Stomach (tissue), 4 donors: ENCODE measurements at regions not wholly inside any gene's neighbourhood (a gene's known extent, or its start where the extent isn't known, plus 50 kb on each side); places are given as distances from the start of the nearest gene placed in this dataset.

Experiments used
- EP300 ChIP-seq: sonication (generic); formaldehyde crosslinking; IDR thresholded peaks from one replicate; pipeline ENCODE4 v1.6.1; 2017; ENCODE audit warnings: antibody characterized with exemption
- TF ChIP-seq, protein P1 (sequence below), 7 experiments: fragments of 450-650 bp in 4 of 7; fragments of 200-600 bp in 3 of 7; sonication (generic) in 3 of 7; IDR thresholded peaks; one replicate each; pipeline ENCODE4 v1.5.1; 2016 to 2019; ENCODE audit warnings: antibody characterized with exemption in 7 of 7, control low read depth in 2 of 7, mild to moderate bottlenecking in 1 of 7

DNA sequence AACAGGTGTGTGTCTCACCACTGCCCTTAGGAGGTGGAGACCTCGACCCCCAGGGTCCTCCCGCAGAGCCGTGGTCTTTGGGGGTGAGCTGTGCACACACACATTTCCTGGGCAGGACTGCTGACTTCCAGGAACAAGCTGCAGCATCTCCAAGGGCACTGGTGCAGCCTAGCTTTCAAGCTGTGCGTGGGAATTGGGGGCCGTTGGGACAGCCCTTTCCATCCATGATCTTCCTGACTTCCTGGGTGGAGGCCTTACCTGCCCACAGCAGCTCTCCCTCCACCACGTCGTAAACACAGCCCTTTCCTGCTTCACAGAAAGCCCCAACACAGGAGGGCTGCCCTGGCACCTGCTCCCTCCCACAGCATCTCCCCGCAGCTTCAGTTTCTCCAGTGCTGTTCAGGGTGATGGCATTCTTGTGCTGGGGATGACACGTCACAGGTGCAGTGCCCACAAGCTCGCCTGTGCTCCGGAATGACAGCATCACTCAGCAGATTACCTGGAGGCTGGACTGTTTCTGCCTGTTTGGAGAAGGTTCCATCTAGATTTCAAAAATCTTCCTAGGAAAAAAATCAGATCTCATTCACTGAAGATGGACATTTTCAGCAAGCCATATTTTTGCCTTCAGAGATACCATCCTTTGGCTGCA, 208.0 kb upstream of the PPP2R2D start:
- TF ChIP-seq EP300 = no peak
- TF ChIP-seq, protein P1, sequence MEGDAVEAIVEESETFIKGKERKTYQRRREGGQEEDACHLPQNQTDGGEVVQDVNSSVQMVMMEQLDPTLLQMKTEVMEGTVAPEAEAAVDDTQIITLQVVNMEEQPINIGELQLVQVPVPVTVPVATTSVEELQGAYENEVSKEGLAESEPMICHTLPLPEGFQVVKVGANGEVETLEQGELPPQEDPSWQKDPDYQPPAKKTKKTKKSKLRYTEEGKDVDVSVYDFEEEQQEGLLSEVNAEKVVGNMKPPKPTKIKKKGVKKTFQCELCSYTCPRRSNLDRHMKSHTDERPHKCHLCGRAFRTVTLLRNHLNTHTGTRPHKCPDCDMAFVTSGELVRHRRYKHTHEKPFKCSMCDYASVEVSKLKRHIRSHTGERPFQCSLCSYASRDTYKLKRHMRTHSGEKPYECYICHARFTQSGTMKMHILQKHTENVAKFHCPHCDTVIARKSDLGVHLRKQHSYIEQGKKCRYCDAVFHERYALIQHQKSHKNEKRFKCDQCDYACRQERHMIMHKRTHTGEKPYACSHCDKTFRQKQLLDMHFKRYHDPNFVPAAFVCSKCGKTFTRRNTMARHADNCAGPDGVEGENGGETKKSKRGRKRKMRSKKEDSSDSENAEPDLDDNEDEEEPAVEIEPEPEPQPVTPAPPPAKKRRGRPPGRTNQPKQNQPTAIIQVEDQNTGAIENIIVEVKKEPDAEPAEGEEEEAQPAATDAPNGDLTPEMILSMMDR (IDR thresholded peaks at IDR 0.05) = no peak
